WTC11 (cell line): ENCODE measurements at regions not wholly inside any gene's neighbourhood (a gene's known extent, or its start where the extent isn't known, plus 50 kb on each side); places are given as distances from the start of the nearest gene placed in this dataset.

ENCODE experiments used
- AR ChIP-seq: fragments of 250-450 bp; sonication (Bioruptor Pico); IDR thresholded peaks from 2 replicates; pipeline ENCODE4 v1.9.0; 2021; ENCODE audit warnings: mild to moderate bottlenecking
- ATF1 ChIP-seq: sonication (generic); formaldehyde crosslinking; IDR thresholded peaks from 2 replicates; pipeline ENCODE4 v1.8.1; 2023; ENCODE audit warnings: mild to moderate bottlenecking, moderate library complexity, missing genetic modification reagents
- ATF3 ChIP-seq: sonication (generic); formaldehyde crosslinking; conservative IDR thresholded peaks from 2 replicates; pipeline ENCODE4 v1.8.1; 2022; ENCODE audit warnings: mild to moderate bottlenecking, missing genetic modification reagents
- E2F4 ChIP-seq: sonication (generic); formaldehyde crosslinking; IDR thresholded peaks from 2 replicates; pipeline ENCODE4 v1.8.1; 2022; ENCODE audit warnings: low read depth, mild to moderate bottlenecking, moderate library complexity, missing genetic modification reagents, borderline replicate concordance
- ESRRA ChIP-seq: sonication (generic); formaldehyde crosslinking; IDR thresholded peaks from 2 replicates; pipeline ENCODE4 v1.8.1; 2022; ENCODE audit warnings: mild to moderate bottlenecking, missing genetic modification reagents, borderline replicate concordance
- MAX ChIP-seq: sonication (generic); formaldehyde crosslinking; IDR thresholded peaks from 2 replicates; pipeline ENCODE4 v1.8.0; 2022; ENCODE audit warnings: mild to moderate bottlenecking, missing genetic modification reagents
- NFE2L1 ChIP-seq: sonication (generic); formaldehyde crosslinking; IDR thresholded peaks from 2 replicates; pipeline ENCODE4 v1.8.1; 2023; ENCODE audit warnings: missing genetic modification reagents
- NFYB ChIP-seq: sonication (generic); formaldehyde crosslinking; conservative IDR thresholded peaks from 2 replicates; pipeline ENCODE4 v1.8.0; 2022; ENCODE audit warnings: low read depth, missing genetic modification reagents
- NR3C1 ChIP-seq: sonication (generic); formaldehyde crosslinking; conservative IDR thresholded peaks from 2 replicates; pipeline ENCODE4 v1.8.1; 2023; ENCODE audit warnings: low read depth, mild to moderate bottlenecking, missing genetic modification reagents
- RELA ChIP-seq: sonication (generic); formaldehyde crosslinking; IDR thresholded peaks from 2 replicates; pipeline ENCODE4 v1.8.1; 2022; ENCODE audit warnings: missing genetic modification reagents, mild to moderate bottlenecking, borderline replicate concordance
- SOX15 ChIP-seq: fragments of 250-450 bp; sonication (Bioruptor Pico); IDR thresholded peaks from 2 replicates; pipeline ENCODE4 v1.9.0; 2021; ENCODE audit warnings: mild to moderate bottlenecking
- ZNF219 ChIP-seq: sonication (generic); formaldehyde crosslinking; IDR thresholded peaks from 2 replicates; pipeline ENCODE4 v1.8.0; 2023; ENCODE audit warnings: missing genetic modification reagents, mild to moderate bottlenecking, borderline replicate concordance
- ZNF423 ChIP-seq: fragments of 250-450 bp; sonication (Bioruptor Pico); IDR thresholded peaks from 2 replicates; pipeline ENCODE4 v2.1.2; 2022; ENCODE audit warnings: mild to moderate bottlenecking, moderate library complexity
- TF ChIP-seq, protein P1 (sequence below): fragments of 200-600 bp; IDR thresholded peaks from 2 replicates; pipeline ENCODE4 v1.8.0; 2022; ENCODE audit warnings: antibody characterized with exemption

DNA sequence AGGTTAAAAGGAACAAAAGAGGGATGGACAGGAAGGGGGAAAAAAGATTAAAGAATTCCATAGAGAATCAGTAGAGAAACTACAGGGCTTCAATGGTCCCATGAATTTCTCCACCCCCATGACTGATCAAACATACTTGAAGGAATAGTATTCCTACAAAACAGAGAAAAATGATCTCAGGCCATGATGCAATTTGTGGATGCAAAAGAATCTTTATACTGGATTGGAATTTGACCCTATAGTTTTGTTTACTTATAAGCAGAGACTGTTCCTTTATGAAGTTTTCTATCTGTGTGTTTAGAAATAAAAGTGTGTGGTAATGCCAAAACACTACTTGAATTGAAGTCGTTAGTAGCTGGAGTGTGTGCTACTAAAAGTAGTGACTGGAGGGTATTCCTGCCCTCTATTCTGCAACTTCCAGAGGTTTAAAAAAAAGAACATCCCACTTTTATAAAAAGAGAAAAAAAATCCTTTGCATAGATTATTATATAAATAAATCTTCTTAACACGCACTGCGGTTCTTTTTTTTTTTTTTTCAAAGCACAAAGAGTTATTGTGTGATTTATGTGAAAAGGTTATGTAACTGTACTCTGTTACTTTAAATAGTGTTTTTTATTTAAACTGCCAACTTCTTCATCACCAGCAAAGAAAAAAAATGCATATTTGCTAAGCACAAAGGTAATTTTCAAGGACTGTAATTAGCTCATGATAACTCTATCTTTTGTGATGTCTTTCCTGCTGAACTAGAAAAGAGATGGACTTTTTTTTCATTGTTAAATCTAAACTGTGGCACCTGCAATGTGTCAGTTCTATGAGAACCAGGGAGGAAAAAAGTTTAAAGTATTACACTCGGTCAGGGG, 214.5 kb upstream of the CITED2 start:
- TF ChIP-seq E2F4 (CRISPR knock-in tag), result no peak
- TF ChIP-seq, protein P1, sequence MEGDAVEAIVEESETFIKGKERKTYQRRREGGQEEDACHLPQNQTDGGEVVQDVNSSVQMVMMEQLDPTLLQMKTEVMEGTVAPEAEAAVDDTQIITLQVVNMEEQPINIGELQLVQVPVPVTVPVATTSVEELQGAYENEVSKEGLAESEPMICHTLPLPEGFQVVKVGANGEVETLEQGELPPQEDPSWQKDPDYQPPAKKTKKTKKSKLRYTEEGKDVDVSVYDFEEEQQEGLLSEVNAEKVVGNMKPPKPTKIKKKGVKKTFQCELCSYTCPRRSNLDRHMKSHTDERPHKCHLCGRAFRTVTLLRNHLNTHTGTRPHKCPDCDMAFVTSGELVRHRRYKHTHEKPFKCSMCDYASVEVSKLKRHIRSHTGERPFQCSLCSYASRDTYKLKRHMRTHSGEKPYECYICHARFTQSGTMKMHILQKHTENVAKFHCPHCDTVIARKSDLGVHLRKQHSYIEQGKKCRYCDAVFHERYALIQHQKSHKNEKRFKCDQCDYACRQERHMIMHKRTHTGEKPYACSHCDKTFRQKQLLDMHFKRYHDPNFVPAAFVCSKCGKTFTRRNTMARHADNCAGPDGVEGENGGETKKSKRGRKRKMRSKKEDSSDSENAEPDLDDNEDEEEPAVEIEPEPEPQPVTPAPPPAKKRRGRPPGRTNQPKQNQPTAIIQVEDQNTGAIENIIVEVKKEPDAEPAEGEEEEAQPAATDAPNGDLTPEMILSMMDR, result no peak
- no peak for TF ChIP-seq ESRRA (CRISPR knock-in tag)
- no peak for TF ChIP-seq ZNF219 (CRISPR knock-in tag)
- TF ChIP-seq ZNF423 (CRISPR knock-in tag), result no peak
- no peak for TF ChIP-seq MAX (CRISPR knock-in tag)
- no peak for TF ChIP-seq NR3C1
- TF ChIP-seq ATF1 (CRISPR knock-in tag), result no peak
- no peak for TF ChIP-seq AR (CRISPR knock-in tag)
- TF ChIP-seq SOX15 (CRISPR knock-in tag), result no peak
- TF ChIP-seq ATF3 (CRISPR knock-in tag), result no peak
- no peak for TF ChIP-seq RELA (CRISPR knock-in tag)
- TF ChIP-seq NFYB (CRISPR knock-in tag), result no peak
- TF ChIP-seq NFE2L1 (CRISPR knock-in tag), result no peak
